ENCODE measurements at regions not wholly inside any gene's neighbourhood (a gene's known extent, or its start where the extent isn't known, plus 50 kb on each side); places are given as distances from the start of the nearest gene placed in this dataset.

DNA sequence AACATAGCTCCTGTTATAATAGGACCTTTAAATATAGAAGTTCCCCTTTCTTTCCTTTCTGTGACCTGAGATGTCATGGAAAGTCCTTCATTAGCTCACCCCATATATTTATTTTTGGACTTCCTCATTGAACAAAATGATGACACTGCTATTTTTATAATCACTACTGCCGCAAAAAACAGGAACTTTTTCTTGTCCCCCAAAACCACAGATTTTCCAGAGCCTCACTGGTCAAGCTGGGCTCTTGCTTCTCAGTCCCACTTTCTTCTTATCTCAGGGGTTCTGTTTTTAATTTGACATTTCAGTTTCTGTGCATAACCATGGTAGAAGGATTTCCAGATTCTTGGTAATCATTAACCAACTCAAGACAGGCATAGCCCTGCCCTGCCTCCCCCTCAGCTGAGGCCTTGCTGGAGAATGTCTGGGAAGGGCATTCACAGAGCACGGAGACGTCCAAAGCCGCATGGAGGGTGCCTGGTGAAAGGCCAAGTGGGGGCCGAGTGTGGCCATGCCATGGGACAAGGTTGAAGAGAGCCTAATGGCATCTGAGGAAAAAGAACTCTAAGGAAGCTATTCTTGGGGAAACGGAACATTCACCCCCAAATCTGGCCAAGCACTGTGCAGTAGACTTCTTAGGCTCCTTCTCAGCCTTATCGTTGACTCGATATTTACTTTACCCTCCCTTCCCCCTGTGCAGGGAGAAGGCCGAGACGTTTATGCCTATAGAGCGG, 73.7 kb downstream of the EDN1 start:
- Histone ChIP-seq H3K36me3 (ENCODE audit: insufficient read depth, low read length) (no peaks in the 10 kb centered on the region), H3K9ac (ENCODE audit: low read length) (no peak overlapping the region), H3K27ac (ENCODE audit: low read length) (no peak overlapping the region), H3K27me3 (ENCODE audit: insufficient read depth, low read depth, low read length) (no peaks in the 10 kb centered on the region), H3K9me2 (ENCODE audit: insufficient read depth, low read length) (no peaks in the 10 kb centered on the region), H3K4me2 (ENCODE audit: low read length) (no peak overlapping the region), H3F3A (ENCODE audit: insufficient read depth, low read length, poor library complexity, severe bottlenecking) (no peaks in the 10 kb centered on the region), H3K79me2 (replicated peaks; ENCODE audit: insufficient read depth, low read length) (no peaks in the 10 kb centered on the region), H4K20me1 (ENCODE audit: insufficient read depth) (no peaks in the 10 kb centered on the region), H3K9me3 (ENCODE audit: low read length) (no peaks in the 10 kb centered on the region), H3K4me3 (ENCODE audit: low read length) (no peak overlapping the region), H2AFZ (ENCODE audit: low read depth, low read length) (no peak overlapping the region)
- TF ChIP-seq TAF1 (IDR thresholded peaks at IDR 0.05; ENCODE audit: low read depth) (no peak), SMC3 (conservative IDR thresholded peaks at IDR 0.05; ENCODE audit: poor library complexity) (no peak), EZH2 (IDR thresholded peaks at IDR 0.05; ENCODE audit: borderline replicate concordance, insufficient read depth, low read length, poor library complexity, severe bottlenecking) (no peak), MXI1 (conservative IDR thresholded peaks at IDR 0.05; ENCODE audit: poor library complexity, severe bottlenecking) (no peak), POLR2AphosphoS5 (IDR thresholded peaks at IDR 0.05) (no peak), EP300 (conservative IDR thresholded peaks at IDR 0.05; ENCODE audit: poor library complexity, severe bottlenecking) (no peak)
- TF ChIP-seq, protein P1, sequence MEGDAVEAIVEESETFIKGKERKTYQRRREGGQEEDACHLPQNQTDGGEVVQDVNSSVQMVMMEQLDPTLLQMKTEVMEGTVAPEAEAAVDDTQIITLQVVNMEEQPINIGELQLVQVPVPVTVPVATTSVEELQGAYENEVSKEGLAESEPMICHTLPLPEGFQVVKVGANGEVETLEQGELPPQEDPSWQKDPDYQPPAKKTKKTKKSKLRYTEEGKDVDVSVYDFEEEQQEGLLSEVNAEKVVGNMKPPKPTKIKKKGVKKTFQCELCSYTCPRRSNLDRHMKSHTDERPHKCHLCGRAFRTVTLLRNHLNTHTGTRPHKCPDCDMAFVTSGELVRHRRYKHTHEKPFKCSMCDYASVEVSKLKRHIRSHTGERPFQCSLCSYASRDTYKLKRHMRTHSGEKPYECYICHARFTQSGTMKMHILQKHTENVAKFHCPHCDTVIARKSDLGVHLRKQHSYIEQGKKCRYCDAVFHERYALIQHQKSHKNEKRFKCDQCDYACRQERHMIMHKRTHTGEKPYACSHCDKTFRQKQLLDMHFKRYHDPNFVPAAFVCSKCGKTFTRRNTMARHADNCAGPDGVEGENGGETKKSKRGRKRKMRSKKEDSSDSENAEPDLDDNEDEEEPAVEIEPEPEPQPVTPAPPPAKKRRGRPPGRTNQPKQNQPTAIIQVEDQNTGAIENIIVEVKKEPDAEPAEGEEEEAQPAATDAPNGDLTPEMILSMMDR (IDR thresholded peaks at IDR 0.05; ENCODE audit: poor library complexity, severe bottlenecking) = no peak

DNA sequence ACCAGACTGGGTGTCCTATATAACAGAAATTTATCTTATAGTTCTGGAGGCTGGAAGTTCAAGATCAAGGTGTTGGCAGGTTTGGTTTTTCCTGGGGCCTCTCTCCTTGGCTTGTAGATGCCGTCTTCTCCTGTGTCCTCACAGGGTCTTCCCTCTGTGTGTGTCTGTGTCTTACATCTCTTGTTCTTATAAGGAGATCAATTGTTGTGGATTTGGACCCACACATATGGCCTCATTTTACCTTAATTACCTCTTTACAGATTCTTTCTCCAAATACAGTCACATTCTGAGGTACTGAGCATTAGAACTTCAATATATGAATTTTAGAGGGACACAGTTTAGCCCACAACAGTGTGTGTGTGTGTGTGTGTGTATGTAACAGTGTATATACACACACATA, 74.5 kb downstream of the EDN1 start:
- H3K9me2 ChIP-seq (ENCODE audit: insufficient read depth, low read length) = no peaks in the 10 kb centered on the region
- no peaks in the 10 kb centered on the region for H3F3A ChIP-seq (ENCODE audit: insufficient read depth, low read length, poor library complexity, severe bottlenecking)
- no peaks in the 10 kb centered on the region for H3K79me2 ChIP-seq (replicated peaks; ENCODE audit: insufficient read depth, low read length)
- H3K27me3 ChIP-seq (ENCODE audit: insufficient read depth, low read depth, low read length) = no peaks in the 10 kb centered on the region
- no peaks in the 10 kb centered on the region for H3K9me3 ChIP-seq (ENCODE audit: low read length)
- no peak overlapping the region for H3K9ac ChIP-seq (ENCODE audit: low read length)
- H4K20me1 ChIP-seq (ENCODE audit: insufficient read depth) = no peaks in the 10 kb centered on the region
- H3K36me3 ChIP-seq (ENCODE audit: insufficient read depth, low read length) = no peaks in the 10 kb centered on the region
- H2AFZ ChIP-seq (ENCODE audit: low read depth, low read length) = no peak overlapping the region
- no peak overlapping the region for H3K27ac ChIP-seq (ENCODE audit: low read length)
- no peak overlapping the region for H3K4me2 ChIP-seq (ENCODE audit: low read length)
- no peak overlapping the region for H3K4me3 ChIP-seq (ENCODE audit: low read length)
- TF ChIP-seq SMC3 (conservative IDR thresholded peaks at IDR 0.05; ENCODE audit: poor library complexity) (no peak), TAF1 (IDR thresholded peaks at IDR 0.05; ENCODE audit: low read depth) (no peak), EP300 (conservative IDR thresholded peaks at IDR 0.05; ENCODE audit: poor library complexity, severe bottlenecking) (no peak), EZH2 (IDR thresholded peaks at IDR 0.05; ENCODE audit: borderline replicate concordance, insufficient read depth, low read length, poor library complexity, severe bottlenecking) (no peak), POLR2AphosphoS5 (IDR thresholded peaks at IDR 0.05) (no peak), MXI1 (conservative IDR thresholded peaks at IDR 0.05; ENCODE audit: poor library complexity, severe bottlenecking) (no peak), RAD21 (conservative IDR thresholded peaks at IDR 0.05) (no peak)
- TF ChIP-seq, protein P1 (IDR thresholded peaks at IDR 0.05; ENCODE audit: poor library complexity, severe bottlenecking) = no peak
- TF ChIP-seq, protein P2, sequence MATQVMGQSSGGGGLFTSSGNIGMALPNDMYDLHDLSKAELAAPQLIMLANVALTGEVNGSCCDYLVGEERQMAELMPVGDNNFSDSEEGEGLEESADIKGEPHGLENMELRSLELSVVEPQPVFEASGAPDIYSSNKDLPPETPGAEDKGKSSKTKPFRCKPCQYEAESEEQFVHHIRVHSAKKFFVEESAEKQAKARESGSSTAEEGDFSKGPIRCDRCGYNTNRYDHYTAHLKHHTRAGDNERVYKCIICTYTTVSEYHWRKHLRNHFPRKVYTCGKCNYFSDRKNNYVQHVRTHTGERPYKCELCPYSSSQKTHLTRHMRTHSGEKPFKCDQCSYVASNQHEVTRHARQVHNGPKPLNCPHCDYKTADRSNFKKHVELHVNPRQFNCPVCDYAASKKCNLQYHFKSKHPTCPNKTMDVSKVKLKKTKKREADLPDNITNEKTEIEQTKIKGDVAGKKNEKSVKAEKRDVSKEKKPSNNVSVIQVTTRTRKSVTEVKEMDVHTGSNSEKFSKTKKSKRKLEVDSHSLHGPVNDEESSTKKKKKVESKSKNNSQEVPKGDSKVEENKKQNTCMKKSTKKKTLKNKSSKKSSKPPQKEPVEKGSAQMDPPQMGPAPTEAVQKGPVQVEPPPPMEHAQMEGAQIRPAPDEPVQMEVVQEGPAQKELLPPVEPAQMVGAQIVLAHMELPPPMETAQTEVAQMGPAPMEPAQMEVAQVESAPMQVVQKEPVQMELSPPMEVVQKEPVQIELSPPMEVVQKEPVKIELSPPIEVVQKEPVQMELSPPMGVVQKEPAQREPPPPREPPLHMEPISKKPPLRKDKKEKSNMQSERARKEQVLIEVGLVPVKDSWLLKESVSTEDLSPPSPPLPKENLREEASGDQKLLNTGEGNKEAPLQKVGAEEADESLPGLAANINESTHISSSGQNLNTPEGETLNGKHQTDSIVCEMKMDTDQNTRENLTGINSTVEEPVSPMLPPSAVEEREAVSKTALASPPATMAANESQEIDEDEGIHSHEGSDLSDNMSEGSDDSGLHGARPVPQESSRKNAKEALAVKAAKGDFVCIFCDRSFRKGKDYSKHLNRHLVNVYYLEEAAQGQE (IDR thresholded peaks at IDR 0.05; ENCODE audit: borderline replicate concordance) = no peak
